ENCODE measurements at regions not wholly inside any gene's neighbourhood (a gene's known extent, or its start where the extent isn't known, plus 50 kb on each side); places are given as distances from the start of the nearest gene placed in this dataset.
A peak's percentile ranks its signal among the peaks of the same experiment; 100 is the strongest.

DNA sequence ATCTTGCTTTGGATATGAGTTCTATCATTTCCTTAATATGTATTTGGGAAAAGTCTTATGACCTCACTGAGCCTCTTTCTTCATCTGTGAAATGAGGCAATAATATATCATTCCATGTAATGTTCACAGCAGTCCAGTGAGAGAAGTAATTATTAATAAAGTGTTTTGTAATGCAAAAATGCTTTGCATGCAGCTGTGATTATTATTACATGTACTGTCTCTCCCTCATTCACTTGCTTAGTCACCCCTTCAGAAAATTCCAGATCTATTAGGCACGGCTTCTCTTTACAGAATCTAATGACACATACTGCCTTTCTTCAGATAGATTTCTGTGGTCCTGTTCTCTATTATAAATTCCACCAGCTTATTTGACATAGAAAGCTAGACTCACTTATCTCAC is 53.5 kb upstream of the FGF13 start:
- DNase-seq (ENCODE audit: low read depth), result peak; percentile 63

DNA sequence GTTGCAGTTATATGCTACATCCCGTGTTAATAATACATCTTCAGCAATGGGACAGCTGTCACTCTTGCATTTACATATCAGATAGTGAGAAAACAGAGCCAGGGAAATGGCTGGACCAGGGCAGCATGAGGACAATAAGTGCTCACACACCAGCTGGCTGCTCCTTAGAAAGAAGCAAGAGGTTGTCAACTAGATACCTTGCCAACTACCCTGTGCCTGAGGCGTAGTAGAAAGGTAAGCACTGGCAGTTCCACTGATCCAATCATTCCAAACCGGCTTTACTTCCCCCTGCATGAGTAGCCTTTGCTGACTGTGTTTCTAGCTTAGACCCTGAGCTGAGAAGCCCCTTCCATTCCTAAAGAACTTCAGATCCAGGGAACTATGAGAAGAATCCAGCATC is 52.2 kb upstream of the FGF13 start:
- no peak for DNase-seq (ENCODE audit: low read depth)

DNA sequence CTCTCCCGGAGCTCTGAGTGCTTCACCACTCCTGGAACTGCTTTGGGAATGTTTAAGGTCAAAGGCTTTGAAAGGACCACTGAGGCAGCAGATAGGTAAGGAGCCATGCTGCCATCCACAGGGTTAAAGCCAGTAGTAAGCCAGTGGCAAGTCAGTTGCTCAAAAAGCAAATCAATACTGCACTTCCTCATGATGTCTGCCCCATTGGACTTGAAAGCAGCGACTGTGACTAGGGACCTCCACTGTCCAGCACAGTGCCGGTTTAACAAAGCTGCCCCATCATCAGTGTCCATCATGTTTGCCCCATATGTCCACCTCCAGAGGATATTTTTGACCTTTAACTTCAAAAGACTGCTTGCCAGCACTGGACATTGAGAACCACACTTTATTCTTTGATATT is 49.9 kb upstream of the FGF13 start:
- DNase-seq (ENCODE audit: low read depth), result no peak

Data from myocyte (in vitro differentiated cells).